ENCODE measurements at regions not wholly inside any gene's neighbourhood (a gene's known extent, or its start where the extent isn't known, plus 50 kb on each side); places are given as distances from the start of the nearest gene placed in this dataset.
"Not testable (repeated sequence)": the region's sequence is repeated elsewhere in the genome, so short reads cannot be mapped to it uniquely, and the experiment has no call there.

DNA sequence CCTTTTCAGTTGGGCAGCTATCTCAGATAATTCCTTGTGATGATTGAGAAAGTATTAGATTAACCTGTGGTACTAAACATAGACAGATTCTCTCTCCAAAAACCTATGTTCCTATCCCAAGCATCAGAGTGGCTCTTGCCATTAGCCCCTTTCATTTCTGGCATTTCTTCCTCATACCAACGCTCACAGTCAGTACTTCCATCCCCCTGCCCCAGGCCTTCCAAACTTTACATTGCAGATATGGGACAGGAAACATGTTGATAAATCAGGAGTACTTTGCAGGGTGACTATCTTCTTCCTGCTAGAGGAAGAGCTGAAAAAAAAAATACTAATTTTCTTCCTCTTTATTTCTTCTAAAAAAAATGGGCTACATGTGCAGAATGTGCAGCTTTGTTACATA is 442.6 kb upstream of the RGMB start:
- no peak for DNase-seq

DNA sequence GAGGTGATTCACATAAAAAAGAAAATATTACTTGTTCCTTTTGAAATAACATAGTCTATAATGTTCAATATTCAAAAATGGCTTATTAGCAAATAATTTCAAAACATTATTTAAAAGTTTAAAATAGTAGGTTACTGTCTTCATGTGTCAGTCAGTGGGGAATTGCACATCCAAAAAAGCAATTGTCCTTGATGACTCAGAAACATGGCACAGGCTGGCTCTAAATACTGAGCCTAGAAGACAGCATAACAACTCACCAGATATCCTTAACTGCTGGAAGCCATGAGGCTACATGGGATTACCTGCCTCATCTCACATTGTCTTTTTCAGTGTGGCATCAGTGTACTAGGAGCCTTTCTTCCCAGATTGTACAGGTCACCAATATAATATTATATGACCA is 439.5 kb upstream of the RGMB start:
- no peak for DNase-seq

DNA sequence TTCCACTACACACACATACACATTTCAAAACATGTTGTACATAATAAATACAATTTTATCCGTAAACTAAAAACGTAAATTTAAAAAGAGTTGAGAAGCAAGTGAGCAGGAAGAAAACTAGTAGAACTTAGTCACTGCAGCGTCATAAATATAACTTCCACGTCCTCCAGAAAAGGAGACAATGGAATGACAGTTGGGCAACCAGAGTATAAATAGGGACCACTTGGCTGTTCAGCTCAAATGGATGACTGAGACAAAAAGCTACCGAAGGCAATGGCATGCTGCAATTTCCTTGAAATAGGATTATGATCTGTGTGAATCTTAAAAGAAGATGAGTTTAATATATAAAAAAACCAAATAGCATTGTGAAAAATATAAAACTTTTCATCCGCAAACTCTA is 438.5 kb upstream of the RGMB start:
- DNase-seq: no peak

DNA sequence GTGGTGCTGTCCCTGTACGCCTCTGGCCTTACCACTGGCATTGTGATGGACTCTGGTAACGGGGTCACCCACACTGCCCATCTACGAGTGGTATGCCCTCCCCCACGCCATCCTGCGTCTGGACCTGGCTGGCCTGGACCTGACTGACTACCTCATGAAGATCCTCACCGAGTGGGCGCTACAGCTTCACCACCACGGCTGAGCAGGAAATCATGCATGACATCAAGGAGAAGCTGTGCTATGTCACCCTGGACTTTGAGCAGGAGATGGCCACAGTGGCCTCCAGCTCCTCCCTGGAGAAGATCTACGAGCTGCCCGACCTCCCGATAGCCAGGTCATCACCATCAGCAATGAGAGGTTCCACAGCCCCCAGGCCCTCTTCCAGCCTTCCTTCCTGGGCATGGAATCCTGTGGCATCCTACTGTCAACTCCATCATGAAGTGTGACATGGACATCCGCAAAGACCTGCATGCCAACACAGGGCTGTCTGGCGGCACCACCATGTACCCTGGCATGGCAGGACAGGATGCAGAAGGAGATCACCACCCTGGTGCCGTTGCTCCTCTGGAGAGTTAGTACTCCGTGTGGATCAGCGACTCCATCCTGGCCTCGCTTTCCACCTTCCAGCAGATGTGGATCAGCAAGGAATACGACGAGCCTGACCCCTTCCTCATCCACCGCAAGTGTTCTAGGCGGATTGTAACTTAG is 434.2 kb upstream of the RGMB start:
- no peak for DNase-seq

DNA sequence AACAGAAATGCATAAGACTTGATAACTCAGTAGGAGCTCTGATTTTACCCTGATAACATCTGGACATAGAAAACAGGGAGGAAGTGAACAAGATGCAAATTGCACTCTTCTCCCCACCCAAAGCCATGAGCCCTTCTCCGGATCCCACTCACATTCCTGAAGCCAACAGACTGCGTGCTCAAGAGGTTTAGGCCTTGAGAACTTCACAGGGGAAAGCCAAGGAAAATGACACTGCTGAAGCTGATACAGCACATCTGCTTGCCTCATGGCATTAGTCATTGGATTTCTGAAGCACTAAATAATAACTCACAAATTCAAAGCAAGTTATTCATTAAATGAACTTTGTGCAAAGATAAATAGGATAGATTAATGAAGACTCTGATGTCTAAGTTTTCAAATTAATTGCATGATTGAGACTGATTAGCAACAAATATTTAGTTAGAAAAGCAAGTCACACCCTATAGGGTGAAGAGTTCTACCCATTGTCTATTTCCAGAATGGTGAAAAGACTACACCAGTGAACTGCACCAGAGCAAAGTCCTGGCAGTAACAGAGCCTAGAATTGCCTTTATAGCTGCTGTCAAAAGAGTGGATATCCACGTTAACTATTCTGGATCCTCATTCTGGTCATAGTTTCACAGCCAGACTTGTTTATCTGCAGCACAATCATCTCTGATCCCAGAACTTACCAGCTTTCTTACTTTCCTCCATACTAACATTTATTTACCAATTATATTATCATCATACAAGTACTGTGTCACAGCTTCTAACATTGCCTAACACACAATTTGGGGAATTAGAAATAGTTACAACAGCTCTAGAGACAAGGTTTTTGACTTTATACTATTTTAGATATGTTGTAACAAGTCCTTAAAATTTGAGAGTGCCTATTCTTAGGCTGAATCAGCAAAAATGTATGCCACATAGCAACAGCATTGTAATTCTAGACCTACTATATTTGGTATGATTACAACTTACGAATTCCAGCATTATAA is 432.1 kb upstream of the RGMB start:
- DNase-seq: no peak

DNA sequence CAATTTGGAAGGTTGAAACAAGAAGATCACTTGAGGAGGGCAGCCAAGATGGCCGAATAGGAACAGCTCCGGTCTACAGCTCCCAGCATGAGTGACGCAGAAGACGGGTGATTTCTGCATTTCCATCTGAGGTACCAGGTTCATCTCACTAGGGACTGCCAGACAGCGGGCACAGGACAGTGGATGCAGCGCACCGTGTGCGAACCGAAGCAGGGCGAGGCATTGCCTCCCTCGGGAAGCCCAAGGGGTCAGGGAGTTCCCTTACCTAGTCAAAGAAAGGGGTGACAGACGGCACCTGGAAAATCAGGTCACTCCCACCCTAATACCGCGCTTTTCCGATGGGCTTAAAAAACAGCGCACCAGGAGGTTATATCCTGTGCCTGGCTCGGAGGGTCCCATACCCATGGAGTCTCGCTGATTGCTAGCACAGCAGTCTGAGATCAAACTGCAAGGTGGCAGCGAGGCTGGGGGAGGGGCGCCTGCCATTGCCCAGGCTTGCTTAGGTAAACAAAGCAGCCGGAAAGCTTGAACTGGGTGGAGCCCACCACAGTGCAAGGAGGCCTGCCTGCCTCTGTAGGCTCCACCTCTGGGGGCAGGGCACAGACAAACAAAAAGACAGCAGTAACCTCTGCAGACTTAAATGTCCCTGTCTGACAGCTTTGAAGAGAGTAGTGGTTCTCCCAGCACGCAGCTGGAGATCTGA is 430.4 kb upstream of the RGMB start:
- not testable (repeated sequence) for DNase-seq

DNA sequence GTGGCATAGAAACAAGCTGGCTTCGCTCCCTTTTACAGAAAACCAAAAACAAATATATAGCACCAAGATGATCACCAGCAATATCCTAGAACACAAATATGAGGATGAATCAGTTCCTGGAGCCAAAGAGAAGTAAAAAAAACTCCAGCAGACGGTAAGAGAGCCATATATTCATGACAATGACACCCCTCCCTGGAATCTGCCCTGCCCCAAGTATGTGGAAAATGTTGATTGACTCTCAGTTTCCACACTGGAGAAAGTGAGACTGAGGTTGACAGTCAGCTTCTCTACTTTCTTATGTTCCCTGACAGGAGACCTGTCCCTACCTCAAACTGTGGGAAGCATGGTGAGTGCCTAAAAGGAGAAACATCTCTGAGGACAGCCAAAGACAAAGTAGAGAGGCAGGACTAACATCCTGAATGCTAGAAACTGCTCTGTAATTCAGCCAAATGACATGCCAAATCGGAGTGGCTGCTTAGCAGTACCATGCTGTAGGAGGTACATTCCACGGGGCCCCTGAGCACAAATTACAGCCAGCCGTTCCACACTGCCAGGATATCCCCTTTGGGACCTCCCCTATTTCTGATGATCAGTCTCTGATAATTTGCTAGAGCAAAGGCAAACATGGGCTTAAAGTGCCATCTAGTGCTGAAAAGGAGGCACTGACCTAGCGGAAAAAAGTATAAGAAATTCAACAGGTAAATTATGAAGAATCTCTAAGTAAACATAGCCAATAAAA is 424.0 kb upstream of the RGMB start:
- DNase-seq: no peak

DNA sequence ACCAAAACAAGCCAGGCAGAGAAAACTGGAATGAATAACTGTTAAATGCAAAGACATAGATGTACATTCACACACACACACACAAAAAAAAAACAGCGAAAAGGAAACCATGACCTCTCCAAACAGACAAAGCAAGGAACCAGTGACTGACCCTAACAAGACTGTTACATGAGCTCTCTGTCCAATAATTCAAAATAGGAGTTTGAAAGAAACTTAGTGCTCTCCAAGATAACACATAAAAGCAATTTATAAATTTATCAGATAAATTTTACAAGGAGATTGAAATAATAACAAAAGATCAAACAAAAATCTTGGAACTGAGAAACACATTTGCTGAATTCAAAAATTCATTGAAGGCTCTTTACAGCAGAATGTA is 423.5 kb upstream of the RGMB start:
- DNase-seq: no peak

DNA sequence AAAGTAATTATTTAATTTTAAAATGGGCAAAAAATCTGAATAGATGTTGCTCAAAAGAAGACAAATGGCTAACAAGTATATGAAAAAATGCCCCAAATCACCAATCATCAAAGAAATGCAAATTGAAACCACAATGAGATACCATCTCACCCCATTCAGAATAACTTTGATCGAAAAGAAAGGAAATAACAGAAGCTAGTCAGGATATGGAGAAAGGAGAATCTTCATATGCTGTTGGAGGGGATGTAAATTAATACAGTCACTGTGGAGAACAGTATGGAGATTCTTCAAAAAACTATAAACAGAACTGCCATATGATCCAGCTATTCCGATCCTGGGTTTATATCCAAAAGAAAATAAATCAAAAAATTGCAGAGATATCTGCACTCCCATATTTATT is 418.5 kb upstream of the RGMB start:
- DNase-seq: no peak

DNA sequence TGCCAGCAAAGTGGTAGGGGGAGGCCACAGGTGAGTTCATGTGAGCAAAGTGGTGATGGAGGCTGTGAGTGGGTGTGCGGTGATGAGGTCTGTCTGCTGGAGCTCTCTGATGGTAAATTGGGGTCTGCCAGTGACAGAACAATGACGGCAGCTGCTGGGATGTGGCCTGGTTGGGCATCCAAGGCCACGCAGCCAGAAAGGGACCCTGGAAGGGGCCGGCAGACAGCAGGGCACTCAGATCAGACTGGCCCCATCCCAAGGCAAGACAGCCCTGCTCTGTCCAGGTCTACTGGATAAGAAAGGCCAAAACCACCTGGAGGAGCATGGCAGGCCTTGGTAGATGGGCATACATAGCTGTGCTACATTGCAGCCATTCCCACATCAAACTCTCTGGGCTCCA is 412.9 kb upstream of the RGMB start:
- DNase-seq: no peak

DNA sequence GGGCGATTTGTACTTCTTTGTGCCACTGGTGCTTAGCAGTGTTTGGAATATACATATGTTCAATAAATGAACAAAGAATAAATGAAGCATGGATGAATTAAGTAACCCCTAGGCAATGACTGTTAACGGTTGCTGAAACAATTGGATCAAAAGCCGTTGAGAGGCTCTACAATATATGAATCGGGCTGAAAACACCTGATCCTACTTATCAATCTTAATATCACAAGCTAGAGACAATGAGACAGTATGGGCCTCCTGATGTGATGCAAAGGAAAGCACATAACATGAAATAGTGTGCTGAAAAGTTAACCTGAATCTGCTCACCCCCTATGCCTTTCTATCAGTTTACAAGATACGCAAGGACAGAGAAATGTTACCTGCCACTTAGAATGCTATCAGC is 410.3 kb upstream of the RGMB start:
- DNase-seq: no peak

DNA sequence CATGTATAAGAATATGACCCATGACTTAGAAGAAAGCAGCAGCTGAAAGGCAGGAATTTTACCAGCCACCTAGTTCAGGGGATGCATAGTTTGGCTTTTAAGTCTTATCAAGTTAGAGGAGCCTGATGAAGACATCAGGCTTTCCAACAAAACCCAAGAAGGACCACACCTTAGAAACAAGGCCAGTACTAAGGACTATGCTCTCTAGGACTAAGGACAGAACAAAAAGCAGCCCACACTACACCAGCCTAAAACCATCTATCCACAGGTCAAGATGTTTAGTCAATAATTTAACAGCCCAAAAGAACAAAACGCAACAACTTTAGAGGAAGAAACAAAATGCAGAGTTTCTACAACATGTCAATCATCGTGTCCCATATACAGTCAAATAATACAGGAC is 408.9 kb upstream of the RGMB start:
- no peak for DNase-seq

DNA sequence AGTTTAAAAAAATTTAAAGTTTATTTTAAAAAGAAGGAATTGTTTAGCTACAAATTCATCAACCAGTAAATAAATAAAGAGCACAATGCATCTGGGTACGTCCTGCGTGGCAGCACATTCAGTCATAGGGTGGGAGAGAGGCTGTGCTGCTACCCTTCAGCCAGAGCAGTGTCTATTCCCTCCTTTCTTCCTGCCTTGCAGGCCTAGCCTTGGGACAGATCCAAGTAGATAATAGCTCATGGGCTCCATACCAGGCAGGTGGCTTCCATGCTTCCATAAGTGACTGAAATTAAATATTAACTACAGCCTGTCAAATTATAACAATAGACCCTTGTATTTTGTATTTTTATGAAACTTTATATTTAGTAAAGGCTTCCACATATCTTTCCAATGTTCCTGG is 408.3 kb upstream of the RGMB start:
- DNase-seq: no peak

DNA sequence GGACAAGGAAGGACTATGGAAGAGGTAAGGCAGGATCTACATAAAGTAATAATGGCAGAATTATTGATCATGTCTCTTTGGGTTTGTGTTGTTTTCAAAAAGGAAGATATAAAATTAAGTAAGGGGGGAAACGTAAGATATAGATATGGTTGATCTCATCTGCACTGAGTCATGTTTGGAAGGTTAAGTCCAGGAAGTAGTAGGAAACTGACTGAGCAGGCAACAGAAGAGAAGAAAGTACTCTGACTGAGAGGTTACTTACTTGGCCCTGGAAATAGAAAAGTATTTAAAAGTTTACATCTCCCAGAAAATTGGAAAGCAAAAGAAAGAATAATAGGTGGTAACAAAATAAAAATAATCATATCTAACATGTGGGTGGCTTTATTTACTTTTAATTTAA is 405.3 kb upstream of the RGMB start:
- no peak for DNase-seq

DNA sequence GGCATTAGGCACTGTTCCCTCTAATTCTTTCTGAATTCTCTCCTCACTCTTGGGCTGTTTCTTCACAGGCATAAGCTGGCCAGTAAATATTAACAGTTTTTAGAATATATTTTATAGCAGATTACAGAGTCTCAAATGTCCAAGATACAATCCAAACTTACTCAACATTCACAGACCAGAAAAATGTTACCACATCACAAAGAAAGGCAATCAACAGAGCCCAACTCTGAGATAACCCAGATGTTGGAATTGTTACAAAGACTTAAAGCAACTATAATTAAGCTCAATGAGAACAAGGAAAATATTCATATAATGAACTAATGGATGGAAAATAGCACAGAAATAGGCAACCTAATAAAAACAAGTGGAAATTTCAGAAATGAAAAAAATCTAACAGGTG is 401.1 kb upstream of the RGMB start:
- no peak for DNase-seq

DNA sequence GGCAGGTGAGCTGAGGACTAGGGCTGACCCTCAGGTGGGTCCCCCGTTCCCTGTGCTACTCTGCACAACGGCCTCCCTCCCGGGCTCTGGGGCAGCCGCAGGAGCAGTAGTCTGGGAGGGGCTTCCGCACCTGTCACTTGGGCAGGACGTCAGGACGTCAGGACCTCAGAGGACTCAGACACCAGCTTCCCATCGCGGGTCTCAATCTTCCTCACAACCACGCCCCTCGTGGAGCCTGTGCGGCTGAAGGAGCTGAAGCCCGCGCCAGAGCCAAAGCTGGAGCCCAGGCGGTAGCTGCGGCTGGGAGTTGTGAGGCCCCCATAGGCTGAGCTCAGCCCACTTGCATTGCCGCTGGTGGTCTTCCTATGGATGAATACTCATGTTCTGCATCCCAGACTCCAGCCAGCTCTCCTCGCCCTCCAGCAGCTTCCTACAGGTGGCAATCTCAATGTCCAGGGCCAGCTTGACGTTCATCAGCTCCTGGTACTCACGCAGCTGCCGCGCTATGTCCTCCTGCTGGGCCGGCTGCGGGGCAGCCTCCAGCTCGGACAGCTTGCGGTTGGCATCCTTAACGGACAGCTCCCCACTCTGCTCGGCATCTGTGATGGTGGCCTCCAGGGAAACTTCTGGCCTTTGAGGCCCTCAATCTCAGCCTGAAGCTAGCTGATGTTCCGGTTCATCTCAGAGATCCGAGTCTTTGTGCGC is 381.4 kb upstream of the RGMB start:
- DNase-seq: no peak

DNA sequence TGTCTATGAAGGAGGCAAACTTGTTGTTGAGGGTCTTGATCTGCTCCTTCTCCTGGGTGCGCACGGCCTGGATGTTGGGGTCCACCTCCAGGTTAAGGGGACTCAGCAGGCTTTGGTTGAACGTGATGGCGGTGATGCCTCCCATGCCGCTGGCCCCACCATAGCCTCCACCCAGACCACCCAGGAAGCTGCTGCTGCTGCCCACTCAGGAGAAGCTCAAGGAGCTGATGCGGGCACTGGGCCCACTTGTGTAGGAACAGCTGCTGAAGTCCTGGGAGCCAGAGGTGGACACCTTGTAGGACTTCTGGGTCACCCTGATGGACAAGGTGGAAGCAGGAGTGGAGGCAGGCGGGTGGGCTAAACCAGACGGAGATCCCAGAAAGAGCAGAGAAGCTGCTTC is 380.3 kb upstream of the RGMB start:
- not testable (repeated sequence) for DNase-seq

DNA sequence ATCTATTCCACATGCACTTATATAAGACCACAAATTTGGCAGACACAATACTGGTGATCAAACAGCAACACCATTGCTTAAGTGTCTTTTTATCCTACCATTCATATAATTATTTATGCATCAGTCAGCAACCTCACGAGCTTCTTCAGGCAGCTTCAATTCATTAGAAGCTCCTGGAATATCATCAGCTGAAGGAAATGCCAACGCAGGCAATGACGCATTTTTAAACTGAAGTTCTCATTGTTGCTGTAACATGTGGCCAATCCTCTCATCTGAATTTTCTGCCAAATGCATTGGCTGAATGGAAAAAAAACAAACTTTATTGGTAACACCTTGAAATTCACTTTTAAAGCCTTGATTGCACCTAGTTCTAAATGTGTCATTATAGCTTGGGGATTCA is 376.4 kb upstream of the RGMB start:
- DNase-seq: no peak

DNA sequence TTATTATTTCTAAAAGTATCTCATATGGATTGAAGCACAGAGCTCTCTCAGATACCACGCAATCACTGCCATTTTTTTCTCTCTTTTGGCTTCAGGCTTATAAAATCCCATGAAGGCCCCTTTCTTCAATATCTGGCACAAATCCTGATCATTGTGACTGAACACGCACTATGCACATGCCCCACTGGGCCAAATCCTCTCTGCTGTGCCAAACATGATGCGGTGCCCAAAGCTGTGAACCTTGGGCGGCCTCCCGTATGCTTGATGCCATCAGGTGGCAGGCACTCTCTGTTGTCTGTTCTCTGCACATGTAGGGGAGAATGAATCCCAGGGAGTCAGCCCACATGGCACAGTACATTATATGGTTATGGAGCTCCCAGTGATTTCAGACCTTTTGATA is 375.0 kb upstream of the RGMB start:
- no peak for DNase-seq

DNA sequence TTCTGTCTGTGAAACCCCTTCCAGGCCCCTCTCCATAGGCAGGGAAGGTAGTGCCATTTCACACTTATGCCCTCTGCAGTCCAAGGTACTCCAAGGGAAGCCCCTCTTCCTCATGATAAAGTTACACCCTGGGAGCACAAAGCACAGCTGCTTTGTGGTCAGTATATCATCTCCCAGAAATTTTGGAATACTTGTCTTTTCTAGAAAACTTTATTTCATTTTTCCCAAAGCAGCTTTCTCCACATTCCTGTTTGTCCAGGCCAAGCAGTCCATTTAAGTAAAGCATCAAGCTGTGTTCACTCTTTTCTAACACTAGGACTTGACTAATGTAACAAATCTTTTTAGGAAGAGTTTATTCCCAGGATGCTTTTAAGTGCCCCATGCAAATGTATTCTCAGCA is 371.8 kb upstream of the RGMB start:
- no peak for DNase-seq

DNA sequence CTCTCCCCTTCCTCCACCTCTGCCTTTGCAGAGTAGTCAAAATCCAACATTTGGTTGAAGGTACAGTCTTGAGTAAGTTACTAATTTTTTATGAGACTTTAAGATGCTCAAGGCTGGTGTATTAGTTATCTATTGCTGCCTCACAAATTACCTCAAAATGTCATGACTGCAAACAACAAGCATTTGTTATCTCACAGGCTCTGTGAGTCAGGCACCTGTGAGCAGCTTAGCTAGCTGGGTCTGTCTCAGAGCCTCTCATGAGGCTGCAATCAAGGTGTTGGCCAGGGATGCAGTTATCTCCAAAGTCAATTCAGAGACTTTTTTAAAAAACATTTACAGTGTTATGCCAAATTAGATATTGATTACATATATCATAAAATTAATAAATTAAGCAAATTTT is 371.3 kb upstream of the RGMB start:
- DNase-seq: no peak

DNA sequence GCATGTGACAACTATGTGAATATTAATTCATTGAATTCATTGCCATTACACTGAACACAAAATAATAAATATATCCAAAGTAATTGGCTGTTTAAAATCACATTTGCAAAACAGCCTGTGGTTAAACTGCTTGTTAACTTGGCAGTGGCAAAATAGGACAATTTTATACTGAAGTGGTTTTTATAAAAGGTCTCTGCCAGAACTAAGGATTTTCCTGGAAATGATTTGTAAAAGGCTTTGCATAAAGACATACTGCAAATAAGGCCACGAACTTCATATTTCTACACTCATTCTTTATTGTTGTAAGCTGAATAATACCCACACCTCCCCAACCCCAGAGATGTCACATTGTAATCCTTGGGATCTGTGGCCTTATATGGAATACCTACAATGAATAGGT is 370.3 kb upstream of the RGMB start:
- DNase-seq: no peak
